Bone marrow (tissue), 2 donors: ENCODE measurements at regions not wholly inside any gene's neighbourhood (a gene's known extent, or its start where the extent isn't known, plus 50 kb on each side); places are given as distances from the start of the nearest gene placed in this dataset.

Experiments used
- DNase-seq, 2 donors: peaks; one replicate each; lab custom pipeline; 2025; lab: John Stamatoyannopoulos, UW

DNA sequence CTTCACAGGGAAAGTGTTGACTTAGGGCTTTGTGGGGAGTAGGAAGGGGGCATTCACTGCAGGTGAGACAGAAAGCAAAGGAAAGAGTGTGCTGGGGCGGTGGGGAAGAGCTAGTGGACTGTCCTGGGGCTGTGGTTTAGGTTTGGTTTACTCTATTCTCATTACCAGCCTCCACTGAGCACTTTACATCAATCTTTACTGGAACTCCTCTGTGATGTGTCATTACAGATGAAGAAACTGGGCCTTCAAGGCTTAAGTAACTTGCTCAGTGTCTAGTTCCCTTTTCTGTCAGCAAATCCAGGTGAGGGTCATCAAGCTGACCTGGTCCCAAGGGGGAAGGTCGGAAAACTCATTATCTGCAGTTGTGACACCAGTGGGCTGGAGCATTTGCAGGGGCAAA, 120.2 kb upstream of the PFN2 start:
- no peak for DNase-seq

DNA sequence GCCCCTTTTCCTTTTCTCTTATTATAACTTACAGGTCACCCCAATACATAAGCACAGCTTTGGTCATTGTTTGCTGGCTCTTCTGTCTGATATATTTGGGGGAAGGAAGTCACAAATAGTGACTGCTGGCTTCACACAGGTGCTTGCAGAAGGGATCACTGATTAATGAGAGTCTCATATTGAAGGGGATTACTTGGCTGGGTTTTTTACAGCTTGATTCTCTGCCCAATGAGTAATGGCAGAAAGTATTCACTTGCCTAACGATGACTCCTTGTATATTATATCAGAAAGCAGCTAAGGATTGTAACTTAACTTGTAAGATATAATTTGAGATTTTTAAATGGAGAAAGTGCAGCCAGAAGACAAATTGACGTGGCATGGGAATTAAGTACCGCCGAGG, 119.3 kb upstream of the PFN2 start:
- DNase-seq: no peak

DNA sequence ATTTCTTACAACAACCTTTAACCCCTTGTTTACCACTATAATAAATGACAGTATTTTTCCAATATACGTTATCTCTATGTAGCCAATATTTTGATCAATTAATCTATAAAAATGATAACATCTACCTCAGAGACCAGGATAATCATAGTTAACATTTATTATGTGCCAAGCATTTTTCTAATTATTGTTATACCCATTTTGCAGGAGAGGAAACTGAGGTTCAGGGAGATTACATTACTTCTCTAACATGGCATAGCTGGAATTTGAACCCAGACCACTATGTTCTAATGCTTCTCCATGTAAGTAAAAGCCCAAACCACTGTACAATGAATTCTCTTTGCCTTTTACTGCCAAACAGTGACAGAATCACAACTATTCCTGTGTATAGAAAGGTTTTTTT, 113.4 kb upstream of the PFN2 start:
- no peak for DNase-seq

DNA sequence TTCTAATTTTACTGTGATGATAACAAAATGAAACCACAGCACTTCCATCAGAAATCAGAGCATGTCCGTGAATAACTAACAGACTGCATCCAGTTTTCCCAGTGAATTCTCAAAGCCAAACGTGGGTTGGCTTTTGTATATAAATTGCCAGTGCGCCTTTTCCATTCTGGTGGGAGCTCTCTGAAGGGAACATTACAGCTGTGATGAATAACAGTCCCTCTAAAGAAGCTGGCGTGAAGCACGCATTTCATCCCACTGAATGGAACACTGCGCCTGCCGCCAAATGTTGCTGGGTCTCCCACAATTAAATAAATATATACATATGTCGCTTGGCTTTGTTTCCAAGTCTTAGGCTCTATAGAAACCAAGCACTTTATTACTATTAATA, 113.0 kb upstream of the PFN2 start:
- DNase-seq: no peak

DNA sequence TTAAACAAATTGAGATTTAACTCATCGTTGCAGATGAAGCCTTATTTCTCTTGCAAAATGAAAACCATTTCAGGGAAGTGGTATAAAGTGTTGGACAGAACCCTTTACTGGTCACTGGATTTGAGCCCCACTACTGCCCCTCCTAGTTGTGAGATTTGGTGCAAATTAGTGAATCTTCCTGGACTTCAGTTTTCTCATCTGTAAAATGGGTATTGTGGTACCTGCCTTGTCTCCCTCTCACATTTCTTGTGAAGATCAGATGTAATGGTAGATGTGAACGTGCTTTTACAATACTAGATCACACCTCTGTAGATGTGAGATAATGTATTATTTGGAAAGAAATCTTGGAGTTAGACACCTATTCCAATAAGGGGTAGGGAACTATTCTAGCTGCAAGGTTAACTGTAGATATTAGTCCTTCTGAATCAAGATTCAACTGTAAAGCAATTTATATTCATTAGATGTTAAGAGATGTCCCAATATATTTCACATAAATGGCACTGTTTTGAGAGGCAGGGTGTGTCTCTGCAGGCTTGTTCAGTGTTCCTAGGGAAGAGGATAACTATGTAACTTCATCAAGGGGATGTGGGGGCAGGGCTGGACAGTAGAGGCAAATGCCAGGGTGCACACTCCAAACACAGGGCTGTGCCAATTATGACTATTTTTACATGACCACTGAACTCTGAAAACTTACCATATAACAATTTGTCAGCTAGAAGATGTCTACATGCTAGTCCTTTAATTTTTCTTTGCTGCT, 112.4 kb upstream of the PFN2 start:
- DNase-seq: no peak

DNA sequence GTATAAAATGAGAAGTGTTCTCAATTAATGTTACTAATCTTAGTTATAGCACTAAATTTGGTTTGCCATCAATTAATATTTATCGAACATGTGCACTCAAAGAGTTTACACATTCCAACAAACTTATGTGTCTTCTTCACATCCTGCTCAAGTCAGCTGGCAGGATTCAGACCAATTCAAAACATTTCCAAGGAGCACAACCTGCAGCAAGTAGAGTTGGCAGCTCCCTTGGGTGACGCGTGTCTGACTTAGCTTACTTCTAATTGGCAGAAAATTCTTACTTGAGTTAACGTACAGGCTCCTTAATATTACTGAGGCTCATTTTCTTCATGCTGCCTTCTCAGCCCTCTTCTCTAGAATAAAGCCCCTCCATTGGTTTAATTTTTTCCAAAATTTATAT, 110.4 kb upstream of the PFN2 start:
- DNase-seq: no peak

DNA sequence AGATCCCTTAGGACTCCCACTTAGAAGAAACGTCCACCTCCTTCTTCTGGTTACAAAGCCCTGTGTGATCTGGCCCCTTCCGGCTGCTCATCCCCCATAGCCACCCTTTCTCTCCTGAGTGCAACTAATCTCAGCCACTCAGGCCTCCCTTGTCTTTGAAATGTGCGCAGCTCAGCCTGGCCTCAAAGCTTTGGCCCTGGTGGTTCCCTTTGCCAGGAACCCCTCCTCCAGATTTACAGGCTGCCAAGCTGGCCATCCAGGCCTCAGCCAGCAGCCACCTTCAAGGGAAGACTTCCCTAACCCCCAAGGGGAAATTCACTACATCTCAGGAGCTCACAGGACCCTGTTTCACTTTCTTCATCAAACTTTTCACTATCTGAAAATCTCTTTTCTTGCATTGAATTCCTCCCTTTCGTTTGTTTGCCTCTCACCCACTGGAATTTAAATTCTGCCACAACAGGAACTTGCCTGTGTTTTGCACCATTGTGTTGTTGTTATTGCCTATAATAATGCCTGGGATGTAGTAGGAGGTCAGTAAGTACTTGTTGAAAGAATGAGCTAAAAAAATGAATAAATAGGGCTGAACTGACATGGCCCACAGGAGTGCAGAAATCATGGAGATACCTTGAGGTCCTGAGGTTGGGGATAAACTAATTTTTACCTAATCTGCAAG, 109.5 kb upstream of the PFN2 start:
- no peak for DNase-seq

DNA sequence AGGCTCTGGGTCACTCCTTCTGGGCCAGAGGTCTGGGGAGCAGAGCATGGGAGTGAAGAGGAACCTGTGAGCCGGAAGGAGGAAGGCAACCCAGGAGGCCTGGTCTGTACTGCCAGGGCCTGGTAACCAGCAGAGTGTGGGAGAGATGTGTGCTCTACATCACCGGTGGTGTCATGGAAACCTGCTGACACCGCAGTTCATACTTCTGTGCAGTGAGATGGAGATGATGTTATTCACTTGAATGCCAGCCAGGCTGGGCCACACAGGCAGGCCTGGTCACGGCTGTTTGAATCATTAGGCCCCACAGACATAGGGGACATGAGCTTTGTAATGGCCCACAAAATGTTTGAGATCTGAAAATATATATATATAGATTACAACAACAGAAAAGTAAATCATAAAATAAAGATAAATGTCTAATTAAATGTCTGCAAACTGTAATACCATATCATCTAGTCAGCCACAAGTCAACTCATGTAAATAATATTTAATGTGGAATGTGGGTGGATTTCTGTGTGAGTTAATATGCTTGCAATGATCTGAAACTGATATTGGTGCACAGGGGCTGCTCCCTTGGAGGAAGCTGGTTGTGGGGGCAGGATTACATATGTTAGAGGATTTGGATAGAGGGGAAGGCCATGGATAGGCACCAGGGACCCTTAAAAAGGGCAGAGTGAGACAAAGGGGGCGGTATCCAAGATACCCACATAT, 108.5 kb upstream of the PFN2 start:
- no peak for DNase-seq

DNA sequence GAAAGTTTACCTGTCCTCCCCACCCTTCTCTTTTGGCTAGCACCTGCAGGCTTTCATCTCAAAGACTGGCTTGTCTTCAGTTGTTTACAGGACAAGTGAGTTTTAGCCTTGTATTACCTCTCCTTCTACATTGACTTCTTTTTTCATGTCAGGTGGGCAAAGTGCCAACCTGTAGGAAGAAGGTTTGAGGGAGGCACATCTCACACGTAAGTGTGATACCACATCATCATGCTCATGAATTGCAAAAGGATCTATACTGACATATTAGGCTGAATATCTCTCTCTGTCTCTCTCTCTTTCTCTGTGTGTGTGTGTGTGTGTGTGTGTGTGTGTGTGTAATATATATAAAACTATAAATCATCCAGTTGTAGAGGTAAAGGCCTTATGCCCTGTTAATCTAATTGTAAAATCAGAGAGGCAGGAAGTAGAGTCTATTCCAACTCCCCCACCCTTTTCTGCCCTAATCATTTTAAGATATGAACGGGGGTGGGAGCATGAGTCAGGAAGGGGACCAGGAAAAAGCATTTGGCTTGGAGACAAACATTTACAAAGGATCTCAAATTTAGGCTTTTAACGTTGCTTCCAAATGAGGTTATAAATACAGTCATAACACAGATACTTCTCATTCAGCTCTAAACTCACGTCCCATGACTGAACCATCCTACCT, 107.0 kb upstream of the PFN2 start:
- DNase-seq: no peak

DNA sequence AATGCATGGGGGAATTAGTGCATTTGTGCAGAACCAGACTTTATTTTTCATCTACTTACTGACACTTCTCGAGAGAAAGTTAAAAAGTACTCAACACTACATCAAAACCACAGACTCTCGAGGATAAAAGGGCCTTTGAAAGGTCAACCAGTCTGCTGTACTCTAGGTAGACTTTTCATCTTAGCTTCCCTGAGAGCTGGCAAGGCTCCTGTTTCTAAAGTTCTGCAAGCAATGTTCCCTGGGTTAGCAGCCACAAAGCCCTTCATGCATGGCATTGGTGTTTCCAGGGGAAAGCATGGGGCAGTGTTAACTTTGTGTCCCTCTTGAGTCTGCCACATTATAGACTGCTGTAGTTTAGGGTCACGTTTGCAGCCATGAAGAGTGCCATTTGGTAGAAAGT, 106.4 kb upstream of the PFN2 start:
- no peak for DNase-seq

DNA sequence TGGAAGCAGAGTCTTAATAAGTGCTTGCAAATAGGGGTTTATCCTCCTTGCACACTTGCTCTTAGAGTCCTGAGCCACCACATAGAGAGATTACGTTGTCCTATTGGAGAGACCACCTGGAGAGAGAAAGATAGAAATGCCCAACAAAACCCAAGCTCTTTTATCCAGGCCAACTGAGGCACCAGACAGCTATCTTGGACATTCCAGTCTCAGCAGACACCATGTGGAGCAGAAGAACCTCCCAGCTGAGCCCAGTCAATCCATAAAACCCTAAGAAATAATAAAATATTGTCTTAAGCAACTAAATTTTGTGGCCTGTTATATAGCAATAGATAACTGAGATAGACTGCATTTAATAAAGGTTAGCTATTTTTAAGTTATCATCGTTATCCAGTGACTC, 105.7 kb upstream of the PFN2 start:
- DNase-seq: no peak

DNA sequence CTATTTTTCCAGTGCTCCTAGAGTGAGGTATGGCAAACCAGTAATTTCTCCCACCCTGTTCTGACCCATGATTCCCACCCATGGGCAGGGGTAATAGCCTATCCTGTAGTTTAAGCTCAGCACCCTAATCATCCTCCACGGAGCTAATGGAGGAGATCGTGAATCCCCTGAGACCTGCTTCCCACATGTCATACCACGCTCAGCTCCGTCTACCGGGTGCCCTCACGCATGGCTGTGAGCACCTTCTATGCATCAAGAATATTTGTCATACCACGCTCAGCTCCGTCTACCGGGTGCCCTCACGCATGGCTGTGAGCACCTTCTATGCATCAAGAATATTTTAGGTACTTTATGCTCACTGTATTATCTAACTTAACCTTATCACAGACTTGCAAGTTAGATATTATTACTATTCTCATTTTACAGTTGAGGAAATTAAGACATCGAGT, 104.7 kb upstream of the PFN2 start:
- DNase-seq: no peak

DNA sequence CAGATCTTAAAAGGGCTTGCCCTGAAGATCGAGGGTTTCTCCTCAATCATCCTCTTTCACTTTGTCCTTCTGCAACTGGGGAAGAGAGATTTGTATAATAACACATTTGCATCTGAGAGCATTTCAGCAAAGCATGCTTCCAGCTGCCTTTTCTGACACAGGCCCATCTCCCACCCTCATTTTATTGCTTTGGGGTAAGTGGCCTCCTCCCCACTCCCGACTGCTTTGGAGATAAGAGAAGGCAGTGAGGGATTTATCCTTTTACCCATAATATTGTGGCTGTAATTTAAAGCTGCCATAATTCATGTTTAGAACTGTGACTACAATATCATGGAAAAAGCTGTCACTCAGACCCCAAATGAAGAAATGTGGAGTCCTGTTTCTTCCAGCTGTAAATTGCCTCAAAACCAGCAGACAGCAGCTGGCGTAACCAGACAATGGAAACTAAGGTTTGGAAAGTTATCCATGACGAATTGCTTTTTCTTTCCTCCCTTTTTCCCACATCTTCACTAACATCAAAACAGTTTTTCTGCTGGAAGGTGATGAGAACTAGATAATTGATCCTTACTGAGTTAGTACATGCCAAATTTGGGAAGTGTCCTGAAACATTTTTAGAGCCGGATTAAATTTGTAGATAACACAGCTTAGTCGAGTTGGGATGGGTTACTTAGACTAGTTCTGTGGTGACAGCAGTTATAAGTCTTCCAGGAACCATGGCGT, 104.2 kb upstream of the PFN2 start:
- no peak for DNase-seq

DNA sequence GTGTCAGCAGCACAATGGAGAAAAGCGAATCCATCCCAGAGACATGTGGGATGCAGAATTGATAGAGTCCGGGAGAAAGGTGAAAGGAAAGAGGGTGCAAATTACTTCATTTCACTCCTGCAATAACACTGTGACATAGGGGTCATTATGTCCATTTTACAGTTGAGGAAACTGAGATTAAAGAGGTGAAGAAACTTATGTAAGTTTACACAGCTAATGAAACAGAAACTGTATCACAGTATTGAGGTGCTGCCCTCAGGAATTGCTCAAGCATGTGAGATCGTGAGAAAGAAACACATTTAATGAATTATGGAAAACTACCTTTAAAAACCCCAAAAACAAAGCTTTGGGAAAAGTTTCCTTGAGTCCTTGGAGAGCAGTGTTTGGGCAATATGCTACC, 103.6 kb upstream of the PFN2 start:
- no peak for DNase-seq

DNA sequence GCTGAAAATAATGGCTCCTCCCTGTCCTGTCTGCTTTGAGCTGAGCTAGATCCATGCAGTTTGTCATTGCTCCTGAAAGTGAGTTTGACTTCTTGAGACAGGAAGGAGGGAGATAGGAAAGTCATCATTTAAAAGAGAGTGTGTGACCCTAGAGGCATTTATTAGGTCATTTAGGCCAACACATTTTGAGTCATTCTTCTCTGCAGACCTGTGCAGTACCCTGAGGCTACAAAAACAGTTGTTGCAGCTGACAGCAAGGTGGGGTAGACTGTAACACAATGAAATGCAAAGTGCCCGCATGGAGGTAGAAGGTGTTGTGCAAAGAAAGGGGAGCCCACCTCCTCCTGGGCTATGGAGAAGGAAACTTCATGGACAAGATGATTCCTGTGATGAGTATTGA, 102.8 kb upstream of the PFN2 start:
- DNase-seq: no peak

DNA sequence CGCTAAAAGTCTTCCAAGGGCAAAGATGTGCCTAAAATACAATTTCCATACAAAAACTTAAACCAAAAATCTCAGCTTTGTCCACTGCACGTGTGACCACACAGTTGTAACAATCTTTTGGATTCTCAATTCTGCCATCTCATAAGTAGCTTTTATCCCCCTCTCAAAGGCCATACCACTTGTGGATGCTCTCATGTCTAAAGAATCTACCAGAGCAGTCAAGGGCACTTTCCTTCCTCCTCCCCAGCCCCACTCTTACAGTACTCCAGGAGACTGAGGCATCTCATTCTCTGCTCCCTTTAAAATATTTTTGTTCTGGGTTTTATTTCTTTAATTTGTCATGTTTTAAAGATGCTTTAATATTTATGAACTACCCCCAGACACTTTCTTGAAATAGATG, 102.3 kb upstream of the PFN2 start:
- DNase-seq: no peak

DNA sequence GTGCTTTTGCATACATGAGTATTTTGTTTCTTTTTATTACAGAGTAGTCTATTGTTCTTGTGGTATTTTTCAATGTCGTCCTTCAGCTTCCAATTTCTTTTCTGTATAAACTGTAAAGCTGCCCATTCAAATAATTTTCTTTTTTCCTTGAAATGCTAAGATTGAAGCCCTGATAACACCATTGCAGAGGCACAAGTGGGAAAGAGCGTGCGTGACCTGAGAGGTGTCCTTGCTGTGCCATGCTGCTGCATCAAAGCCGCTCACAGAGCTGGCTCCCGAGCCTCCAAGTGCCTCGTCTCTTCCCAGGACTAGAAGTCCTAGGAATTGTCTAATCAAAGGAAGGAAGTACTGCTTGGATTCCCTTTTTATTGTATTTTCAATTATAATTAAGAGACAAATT, 101.9 kb upstream of the PFN2 start:
- no peak for DNase-seq

DNA sequence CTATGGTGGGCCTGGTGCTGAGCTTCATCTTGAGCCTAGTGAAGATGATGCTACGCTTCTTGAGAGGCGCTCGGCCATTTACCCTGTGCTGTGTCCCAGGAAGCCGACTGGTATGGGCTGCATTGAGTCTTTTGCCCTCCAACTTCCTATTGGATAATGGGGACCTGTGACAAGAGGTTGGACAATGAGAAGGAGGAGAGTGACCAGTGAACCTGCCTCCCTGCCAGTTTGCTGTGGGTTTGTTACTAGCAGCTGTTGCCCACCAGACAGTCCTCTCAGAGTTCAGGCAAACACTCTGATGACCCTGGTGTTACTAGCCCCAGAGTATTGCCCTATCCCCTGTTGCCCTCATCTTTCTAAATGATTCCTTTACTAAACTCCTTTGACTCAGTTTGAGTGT, 99.6 kb upstream of the PFN2 start:
- DNase-seq: no peak

DNA sequence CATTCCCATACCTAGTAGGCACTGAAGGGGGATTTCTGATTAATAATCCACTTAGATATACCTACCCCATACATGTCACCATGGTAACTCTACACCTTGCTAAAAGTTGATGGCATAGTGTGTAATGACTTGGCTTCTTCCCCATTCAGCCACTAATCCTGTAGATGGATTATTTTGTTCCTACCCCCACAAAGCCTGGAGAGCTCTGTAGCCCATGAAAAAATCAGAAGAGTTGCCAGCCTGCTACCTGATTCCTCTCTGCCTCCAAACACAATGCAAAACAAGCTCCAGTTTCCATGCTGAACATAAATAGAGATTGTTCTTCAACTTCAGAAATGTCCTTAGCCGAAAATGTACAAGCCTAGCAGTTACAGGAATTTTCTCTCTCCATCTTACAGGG, 98.9 kb upstream of the PFN2 start:
- no peak for DNase-seq

DNA sequence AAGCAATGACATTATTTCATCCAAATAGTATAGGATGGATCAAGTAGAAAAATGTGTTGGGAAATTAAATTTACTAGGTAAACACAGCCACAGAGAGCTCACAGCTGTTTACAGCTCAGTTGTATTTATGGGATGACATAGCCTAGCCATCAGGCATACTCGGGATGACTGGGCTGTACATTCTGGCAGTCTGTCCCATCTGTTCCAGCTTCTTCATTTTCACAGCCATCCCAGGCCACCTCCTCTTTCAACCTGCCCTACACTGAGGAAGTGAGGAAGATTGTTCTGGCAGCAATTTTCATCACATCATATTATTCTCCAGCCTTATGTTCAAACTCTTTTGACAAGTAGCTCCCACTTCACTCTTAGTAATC, 98.4 kb upstream of the PFN2 start:
- no peak for DNase-seq

DNA sequence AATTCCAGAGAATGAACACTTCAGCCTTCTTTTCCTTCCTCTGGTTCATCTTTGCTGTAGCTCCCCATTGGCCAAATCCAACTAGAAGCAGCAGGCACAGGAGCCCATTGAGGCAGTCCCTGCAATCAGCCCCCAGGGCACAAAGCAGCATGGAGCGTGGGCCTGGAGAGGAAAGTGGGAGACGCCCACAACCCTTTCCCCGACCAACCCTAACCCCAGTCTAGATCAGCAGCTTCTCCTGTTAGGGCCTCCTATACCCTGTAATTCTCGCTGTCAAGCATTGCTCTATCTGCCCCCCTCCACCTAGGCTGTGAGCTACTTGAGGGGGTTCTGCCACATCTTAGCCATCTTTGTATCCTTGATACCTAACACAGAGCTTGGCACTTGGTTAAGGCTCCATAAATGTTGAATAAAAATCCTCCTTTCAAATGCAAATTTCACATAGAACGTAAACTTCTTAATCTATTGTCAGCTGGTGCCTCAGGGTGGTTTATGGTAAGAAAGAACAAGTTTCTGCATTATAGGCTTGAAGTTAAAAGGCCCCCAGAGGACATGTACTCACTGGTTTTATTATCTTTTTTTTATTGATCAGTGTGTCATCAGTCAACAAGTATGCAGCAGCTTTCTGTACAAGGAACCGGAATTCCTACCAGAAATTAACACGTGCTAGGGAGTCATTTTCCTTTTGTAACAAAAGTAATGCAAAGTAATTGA, 97.9 kb upstream of the PFN2 start:
- DNase-seq: no peak

DNA sequence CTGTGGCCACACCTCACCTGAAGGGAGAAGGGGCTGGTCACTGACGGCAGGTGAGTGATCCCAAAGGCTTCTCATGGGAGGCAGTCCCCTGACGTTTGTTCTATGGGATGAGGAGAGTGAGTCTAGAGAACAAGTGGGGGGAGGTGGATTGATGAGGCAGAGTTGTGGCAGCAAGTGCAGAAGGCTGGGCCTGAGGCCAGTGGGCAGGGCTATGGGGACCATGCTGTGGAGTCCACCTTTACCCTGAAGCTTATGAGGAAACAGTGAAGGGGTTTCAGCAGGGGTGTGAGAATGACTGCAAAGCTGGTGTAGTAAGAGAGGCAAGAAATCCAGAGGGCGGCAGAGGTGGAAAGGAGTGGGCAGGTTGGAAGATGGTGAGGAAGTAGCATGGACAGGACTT, 96.9 kb upstream of the PFN2 start:
- no peak for DNase-seq
